ENCODE measurements at regions not wholly inside any gene's neighbourhood (a gene's known extent, or its start where the extent isn't known, plus 50 kb on each side); places are given as distances from the start of the nearest gene placed in this dataset.

DNA sequence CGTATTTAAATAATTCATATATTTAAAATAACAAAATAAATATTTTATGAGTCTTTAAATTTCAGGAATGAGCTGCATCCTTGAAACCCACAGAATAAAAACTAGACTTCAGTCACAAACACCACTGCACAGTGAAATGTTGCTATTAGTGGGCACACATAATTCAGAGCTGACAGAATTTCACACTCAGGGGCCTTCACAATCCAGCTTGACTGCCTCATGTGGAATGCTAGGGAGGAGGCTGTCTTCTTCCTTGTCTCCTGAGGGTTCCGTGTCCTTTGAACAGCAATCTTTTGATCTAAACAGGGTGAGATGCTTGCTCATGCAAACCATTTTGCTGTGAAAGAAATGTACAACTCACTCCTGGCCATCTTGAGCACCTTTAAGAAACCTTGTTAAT is 346.7 kb downstream of the CCSER2 start:
- Histone ChIP-seq H3K27ac (no peak overlapping the region), H3K4me1 (no peaks in the 10 kb centered on the region), H3K9me3 (no peaks in the 10 kb centered on the region), H3K36me3 (no peaks in the 10 kb centered on the region), H3K27me3 (no peaks in the 10 kb centered on the region), H3K4me3 (no peak overlapping the region)
- ATAC-seq (no peak), DNase-seq (no peak)
- in situ Hi-C loops (cut with MboI; ENCODE audit: low sequenced_read_pairs in 4 of 4) (no loop called here), intact Hi-C loops (cut with DNase I; ENCODE audit: low total_unique reads) (no loop called here)
- TF ChIP-seq CTCF (IDR thresholded peaks at IDR 0.05 in 4 of 5, conservative IDR thresholded peaks at IDR 0.05 in 1 of 5) (no peak), POLR2A (IDR thresholded peaks at IDR 0.05) (no peak)

DNA sequence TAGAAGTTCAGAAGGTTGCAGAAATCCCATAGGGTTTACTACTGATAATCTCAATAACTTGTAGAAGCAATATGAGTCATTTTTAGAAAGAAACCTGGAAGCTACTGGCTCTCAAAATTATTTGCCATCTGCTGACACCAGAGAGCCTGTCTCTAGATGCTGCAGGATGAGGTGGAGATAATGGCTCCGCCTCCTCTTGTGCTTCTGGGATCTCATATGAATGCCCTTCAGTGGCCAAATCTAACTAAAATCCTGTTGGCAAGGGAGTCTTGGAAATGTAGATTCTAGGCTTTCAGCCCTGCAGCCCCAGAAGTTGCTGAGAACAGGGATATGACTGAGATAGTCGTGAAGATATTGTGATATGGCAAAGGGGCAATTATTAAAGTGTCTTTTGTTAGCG is 348.1 kb downstream of the CCSER2 start:
- H3K9me3 ChIP-seq, result no peaks in the 10 kb centered on the region
- intact Hi-C loops (cut with DNase I; ENCODE audit: low total_unique reads), result no loop called here

DNA sequence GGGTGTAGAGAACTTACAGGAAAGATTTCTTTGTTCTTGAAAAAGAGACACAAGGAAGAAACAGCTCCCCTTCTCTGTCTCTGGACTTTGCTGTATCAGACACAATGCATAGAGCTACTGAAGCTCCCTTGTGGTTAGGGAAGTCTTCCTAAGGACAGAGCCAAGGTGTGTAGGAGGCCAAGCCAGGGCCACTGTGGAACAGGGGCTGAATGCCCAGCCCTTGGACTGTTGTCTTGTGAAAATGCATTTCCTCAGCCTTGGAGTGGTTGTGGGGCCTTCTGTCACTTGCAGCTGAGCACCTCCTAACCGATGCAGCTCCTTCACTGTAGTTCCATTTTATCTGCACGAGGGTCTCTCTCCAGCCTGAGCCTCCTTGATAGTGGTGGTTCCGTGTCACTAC is 353.4 kb downstream of the CCSER2 start:
- TF ChIP-seq POLR2A (IDR thresholded peaks at IDR 0.05) (no peak), CTCF (IDR thresholded peaks at IDR 0.05 in 4 of 5, conservative IDR thresholded peaks at IDR 0.05 in 1 of 5) (no peak)
- ATAC-seq (no peak), DNase-seq (no peak)
- Histone ChIP-seq H3K4me1 (no peaks in the 10 kb centered on the region), H3K27ac (no peak overlapping the region), H3K27me3 (no peaks in the 10 kb centered on the region), H3K9me3 (no peaks in the 10 kb centered on the region), H3K36me3 (no peaks in the 10 kb centered on the region), H3K4me3 (no peak overlapping the region)
- intact Hi-C loops (cut with DNase I; ENCODE audit: low total_unique reads), result no loop called here
- in situ Hi-C loops (cut with MboI; ENCODE audit: low sequenced_read_pairs in 4 of 4), result no loop called here

More for the DNA sequence above, 348.1 kb downstream of the CCSER2 start:
- Histone ChIP-seq H3K27me3 (no peaks in the 10 kb centered on the region), H3K4me3 (no peak overlapping the region), H3K27ac (no peak overlapping the region), H3K36me3 (no peaks in the 10 kb centered on the region), H3K4me1 (no peaks in the 10 kb centered on the region)
- in situ Hi-C loops (cut with MboI; ENCODE audit: low sequenced_read_pairs in 4 of 4), result no loop called here
- no peak for DNase-seq
- TF ChIP-seq CTCF (IDR thresholded peaks at IDR 0.05 in 4 of 5, conservative IDR thresholded peaks at IDR 0.05 in 1 of 5), result no peak
- TF ChIP-seq POLR2A (IDR thresholded peaks at IDR 0.05), result no peak
- ATAC-seq, result no peak

GRCh38 chr10:84683550-84683949 is 355.2 kb downstream of the CCSER2 start:
- in situ Hi-C loops (cut with MboI; ENCODE audit: low sequenced_read_pairs in 4 of 4), result no loop called here
- H3K4me3 ChIP-seq, result no peak overlapping the region
- H3K27ac ChIP-seq, result no peak overlapping the region
- DNase-seq (no peak), ATAC-seq (no peak)
- no peaks in the 10 kb centered on the region for H3K9me3 ChIP-seq
- no peak for TF ChIP-seq CTCF (IDR thresholded peaks at IDR 0.05 in 4 of 5, conservative IDR thresholded peaks at IDR 0.05 in 1 of 5)
- TF ChIP-seq POLR2A (IDR thresholded peaks at IDR 0.05), result no peak
- H3K4me1 ChIP-seq, result no peaks in the 10 kb centered on the region
- H3K36me3 ChIP-seq, result no peaks in the 10 kb centered on the region
- intact Hi-C loops (cut with DNase I; ENCODE audit: low total_unique reads), result no loop called here
- H3K27me3 ChIP-seq, result no peaks in the 10 kb centered on the region

- TF ChIP-seq POLR2A (IDR thresholded peaks at IDR 0.05), result no peak
- no peak for TF ChIP-seq CTCF (IDR thresholded peaks at IDR 0.05 in 4 of 5, conservative IDR thresholded peaks at IDR 0.05 in 1 of 5)
- DNase-seq (no peak), ATAC-seq (no peak)
- Histone ChIP-seq H3K4me3 (no peak overlapping the region), H3K27me3 (no peaks in the 10 kb centered on the region), H3K27ac (no peak overlapping the region), H3K36me3 (no peaks in the 10 kb centered on the region), H3K4me1 (no peaks in the 10 kb centered on the region), H3K9me3 (no peaks in the 10 kb centered on the region)
- in situ Hi-C loops (cut with MboI; ENCODE audit: low sequenced_read_pairs in 4 of 4), result no loop called here
- intact Hi-C loops (cut with DNase I; ENCODE audit: low total_unique reads), result no loop called here
These were observed 355.8 kb downstream of the CCSER2 start for GRCh38 chr10:84683980-84684740.
